ENCODE measurements at regions not wholly inside any gene's neighbourhood (a gene's known extent, or its start where the extent isn't known, plus 50 kb on each side); places are given as distances from the start of the nearest gene placed in this dataset.
"Not testable (repeated sequence)": the region's sequence is repeated elsewhere in the genome, so short reads cannot be mapped to it uniquely, and the experiment has no call there.

GRCh38 chr18:78482378-78482777 lies 497.2 kb upstream of the SALL3 start:
- Histone ChIP-seq H3K9me3 (no peaks in the 10 kb centered on the region), H3K27ac (no peak overlapping the region), H3K36me3 (no peaks in the 10 kb centered on the region), H3K4me3 (no peak overlapping the region), H3K27me3 (no peaks in the 10 kb centered on the region), H3K4me1 (no peaks in the 10 kb centered on the region)
- no peak for TF ChIP-seq POLR2AphosphoS5 (IDR thresholded peaks at IDR 0.05)
- intact Hi-C loops (cut with DNase I) = no loop called here
- no peak for DNase-seq
- 85% methylated on average over 7 of the region's 7 CpGs for WGBS, 2 donors

DNA sequence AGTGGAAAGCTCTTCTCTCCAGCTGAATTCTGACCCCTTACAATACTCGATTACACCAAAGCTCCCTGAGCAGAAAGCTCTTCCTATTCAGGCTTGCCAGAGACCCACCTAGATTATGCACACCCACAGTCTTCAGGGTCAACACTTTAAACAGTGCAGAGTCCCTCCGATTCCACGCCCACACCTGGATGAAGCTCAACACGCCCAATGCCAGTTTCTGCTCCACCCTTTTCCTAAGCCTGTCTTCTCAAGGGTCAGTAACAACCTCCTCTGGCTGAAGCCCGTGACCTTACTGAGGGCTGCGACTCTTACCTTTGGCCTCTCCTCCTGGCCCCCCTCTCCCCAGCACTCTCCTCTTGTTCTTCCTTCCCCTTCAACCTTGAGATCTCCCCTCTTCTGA lies 492.0 kb upstream of the SALL3 start:
- Histone ChIP-seq H3K27me3 (no peaks in the 10 kb centered on the region), H3K4me3 (no peak overlapping the region), H3K36me3 (no peaks in the 10 kb centered on the region), H3K27ac (no peak overlapping the region), H3K9me3 (no peaks in the 10 kb centered on the region), H3K4me1 (no peaks in the 10 kb centered on the region)
- intact Hi-C loops (cut with DNase I) = no loop called here
- 42 to 77% methylated on average over 6 of the region's 6 CpGs for WGBS, 2 donors
- DNase-seq = no peak
- TF ChIP-seq, protein P1, sequence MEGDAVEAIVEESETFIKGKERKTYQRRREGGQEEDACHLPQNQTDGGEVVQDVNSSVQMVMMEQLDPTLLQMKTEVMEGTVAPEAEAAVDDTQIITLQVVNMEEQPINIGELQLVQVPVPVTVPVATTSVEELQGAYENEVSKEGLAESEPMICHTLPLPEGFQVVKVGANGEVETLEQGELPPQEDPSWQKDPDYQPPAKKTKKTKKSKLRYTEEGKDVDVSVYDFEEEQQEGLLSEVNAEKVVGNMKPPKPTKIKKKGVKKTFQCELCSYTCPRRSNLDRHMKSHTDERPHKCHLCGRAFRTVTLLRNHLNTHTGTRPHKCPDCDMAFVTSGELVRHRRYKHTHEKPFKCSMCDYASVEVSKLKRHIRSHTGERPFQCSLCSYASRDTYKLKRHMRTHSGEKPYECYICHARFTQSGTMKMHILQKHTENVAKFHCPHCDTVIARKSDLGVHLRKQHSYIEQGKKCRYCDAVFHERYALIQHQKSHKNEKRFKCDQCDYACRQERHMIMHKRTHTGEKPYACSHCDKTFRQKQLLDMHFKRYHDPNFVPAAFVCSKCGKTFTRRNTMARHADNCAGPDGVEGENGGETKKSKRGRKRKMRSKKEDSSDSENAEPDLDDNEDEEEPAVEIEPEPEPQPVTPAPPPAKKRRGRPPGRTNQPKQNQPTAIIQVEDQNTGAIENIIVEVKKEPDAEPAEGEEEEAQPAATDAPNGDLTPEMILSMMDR (IDR thresholded peaks at IDR 0.05) = no peak
- TF ChIP-seq POLR2A (IDR thresholded peaks at IDR 0.05) (no peak), POLR2AphosphoS5 (IDR thresholded peaks at IDR 0.05) (no peak), EP300 (IDR thresholded peaks at IDR 0.05) (no peak)

GRCh38 chr18:78492064-78492812 lies 487.4 kb upstream of the SALL3 start:
- Histone ChIP-seq H3K27ac (no peak overlapping the region), H3K4me1 (no peaks in the 10 kb centered on the region), H3K27me3 (no peaks in the 10 kb centered on the region), H3K36me3 (no peaks in the 10 kb centered on the region), H3K9me3 (no peaks in the 10 kb centered on the region), H3K4me3 (no peak overlapping the region)
- intact Hi-C loops (cut with DNase I) = no loop called here
- TF ChIP-seq EP300 (IDR thresholded peaks at IDR 0.05) = no peak
- no peak for TF ChIP-seq POLR2AphosphoS5 (IDR thresholded peaks at IDR 0.05)
- TF ChIP-seq, protein P1 (IDR thresholded peaks at IDR 0.05) = no peak
- no peak for TF ChIP-seq POLR2A (IDR thresholded peaks at IDR 0.05)
- no peak for DNase-seq
- WGBS, 2 donors = 89 to 93% methylated on average over 19 of the region's 19 CpGs

GRCh38 chr18:78492813-78493371 lies 486.7 kb upstream of the SALL3 start:
- Histone ChIP-seq H3K27ac (no peak overlapping the region), H3K4me3 (no peak overlapping the region), H3K9me3 (no peaks in the 10 kb centered on the region), H3K36me3 (no peaks in the 10 kb centered on the region), H3K4me1 (no peaks in the 10 kb centered on the region), H3K27me3 (no peaks in the 10 kb centered on the region)
- no peak for DNase-seq
- intact Hi-C loops (cut with DNase I) = no loop called here
- no peak for TF ChIP-seq EP300 (IDR thresholded peaks at IDR 0.05)
- TF ChIP-seq, protein P1 (IDR thresholded peaks at IDR 0.05) = no peak
- no peak for TF ChIP-seq POLR2A (IDR thresholded peaks at IDR 0.05)
- TF ChIP-seq POLR2AphosphoS5 (IDR thresholded peaks at IDR 0.05) = no peak
- 87 to 91% methylated on average over 16 of the region's 16 CpGs for WGBS, 2 donors

DNA sequence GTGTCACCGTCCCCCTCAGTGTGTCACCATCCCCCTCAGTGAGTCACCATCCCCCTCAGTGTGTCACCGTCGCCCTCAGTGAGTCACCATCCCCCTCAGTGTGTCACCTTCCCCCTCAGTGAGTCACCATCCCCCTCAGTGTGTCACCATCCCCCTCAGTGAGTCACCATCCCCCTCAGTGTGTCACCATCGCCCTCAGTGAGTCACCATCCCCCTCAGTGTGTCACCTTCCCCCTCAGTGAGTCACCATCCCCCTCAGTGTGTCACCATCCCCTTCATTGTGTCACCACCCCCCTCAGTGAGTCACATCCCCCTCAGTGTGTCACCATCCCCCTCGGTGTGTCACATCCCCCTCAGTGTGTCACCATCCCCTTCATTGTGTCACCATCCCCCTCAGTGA lies 486.1 kb upstream of the SALL3 start:
- H3K27ac ChIP-seq; intact Hi-C loops (cut with DNase I); H3K4me3 ChIP-seq; H3K27me3 ChIP-seq; H3K36me3 ChIP-seq; H3K9me3 ChIP-seq; DNase-seq; H3K4me1 ChIP-seq: not testable (repeated sequence)
- WGBS, 2 donors = 25 to 47% methylated on average over 5 of the region's 5 CpGs

Measured in sigmoid colon (tissue), 6 donors.